ENCODE measurements at regions not wholly inside any gene's neighbourhood (a gene's known extent, or its start where the extent isn't known, plus 50 kb on each side); places are given as distances from the start of the nearest gene placed in this dataset.

GRCh38 chr5:96610747-96611146 lies 51.4 kb upstream of the CAST start:
- Histone ChIP-seq H3K27ac (ENCODE audit: low read depth, low read length) (no peak overlapping the region), H4K5ac (ENCODE audit: low read length) (no peak overlapping the region), H2BK120ac (ENCODE audit: low read depth, low read length) (no peak overlapping the region), H3K79me1 (ENCODE audit: low read length) (no peaks in the 10 kb centered on the region), H3K56ac (ENCODE audit: low read length) (no peak overlapping the region), H2BK5ac (ENCODE audit: low read length) (no peak overlapping the region), H2BK15ac (replicated peaks; ENCODE audit: low read depth) (no peak overlapping the region), H3K27me3 (ENCODE audit: insufficient read depth, low read length, poor library complexity) (no peaks in the 10 kb centered on the region), H3K4me3 (ENCODE audit: low read length) (no peak overlapping the region), H3K23ac (ENCODE audit: low read length) (no peak overlapping the region), H2AK5ac (ENCODE audit: low read length) (no peak overlapping the region), H3K4ac (ENCODE audit: low read depth, low read length) (no peak overlapping the region), H3K4me2 (ENCODE audit: low read length) (no peak overlapping the region), H3K4me1 (ENCODE audit: control insufficient read depth, low read depth, low read length) (no peaks in the 10 kb centered on the region), H3K18ac (ENCODE audit: low read length) (no peak overlapping the region), H3K9ac (ENCODE audit: low read length) (no peak overlapping the region), H3K79me2 (ENCODE audit: control insufficient read depth, insufficient read depth, low read length) (no peaks in the 10 kb centered on the region), H3K36me3 (ENCODE audit: control insufficient read depth, insufficient read depth, low read length) (no peaks in the 10 kb centered on the region), H4K8ac (ENCODE audit: low read depth, low read length) (no peak overlapping the region)
- no CpG with 5 or more reads among the region's 4 CpGs for WGBS (ENCODE audit: extremely low coverage, insufficient coverage, low lambda C conversion rate)
- DNase-seq, result no peak

GRCh38 chr5:96611946-96612345 lies 50.2 kb upstream of the CAST start:
- Histone ChIP-seq H3K18ac (ENCODE audit: low read length) (no peak overlapping the region), H3K27ac (ENCODE audit: low read depth, low read length) (no peak overlapping the region), H3K56ac (ENCODE audit: low read length) (no peak overlapping the region), H3K9ac (ENCODE audit: low read length) (no peak overlapping the region), H3K36me3 (ENCODE audit: control insufficient read depth, insufficient read depth, low read length) (no peaks in the 10 kb centered on the region), H3K27me3 (ENCODE audit: insufficient read depth, low read length, poor library complexity) (no peaks in the 10 kb centered on the region), H3K4ac (ENCODE audit: low read depth, low read length) (no peak overlapping the region), H3K79me1 (ENCODE audit: low read length) (no peaks in the 10 kb centered on the region), H3K79me2 (ENCODE audit: control insufficient read depth, insufficient read depth, low read length) (no peaks in the 10 kb centered on the region), H3K4me3 (ENCODE audit: low read length) (no peak overlapping the region), H2BK15ac (replicated peaks; ENCODE audit: low read depth) (no peak overlapping the region), H3K4me2 (ENCODE audit: low read length) (no peak overlapping the region), H2BK5ac (ENCODE audit: low read length) (no peak overlapping the region), H3K4me1 (ENCODE audit: control insufficient read depth, low read depth, low read length) (no peaks in the 10 kb centered on the region), H4K8ac (ENCODE audit: low read depth, low read length) (no peak overlapping the region), H2BK120ac (ENCODE audit: low read depth, low read length) (no peak overlapping the region), H4K5ac (ENCODE audit: low read length) (no peak overlapping the region), H3K23ac (ENCODE audit: low read length) (no peak overlapping the region), H2AK5ac (ENCODE audit: low read length) (no peak overlapping the region)
- no CpG with 5 or more reads among the region's 2 CpGs for WGBS (ENCODE audit: extremely low coverage, insufficient coverage, low lambda C conversion rate)
- no peak for DNase-seq
